Activated naive CD8-positive, alpha-beta T cell (primary cell): ENCODE measurements at regions not wholly inside any gene's neighbourhood (a gene's known extent, or its start where the extent isn't known, plus 50 kb on each side); places are given as distances from the start of the nearest gene placed in this dataset.
"Not testable (repeated sequence)": the region's sequence is repeated elsewhere in the genome, so short reads cannot be mapped to it uniquely, and the experiment has no call there.

ENCODE experiments used
- H3K27ac Mint-ChIP-seq: one replicate; pipeline ENCODE4 v1.8.0; 2021; ENCODE audit warnings: mixed read lengths
- H3K27me3 Mint-ChIP-seq: one replicate; pipeline ENCODE4 v1.8.0; 2021; ENCODE audit warnings: mixed read lengths
- H3K36me3 Mint-ChIP-seq: one replicate; pipeline ENCODE4 v1.8.0; 2021; ENCODE audit warnings: mixed read lengths
- H3K4me1 Mint-ChIP-seq: one replicate; pipeline ENCODE4 v1.8.0; 2021; ENCODE audit warnings: low read depth, mixed read lengths
- H3K4me3 Mint-ChIP-seq: one replicate; pipeline ENCODE4 v1.8.0; 2021; ENCODE audit warnings: mild to moderate bottlenecking, mixed read lengths
- H3K9me3 Mint-ChIP-seq: one replicate; pipeline ENCODE4 v1.8.0; 2021; ENCODE audit warnings: low read depth, mixed read lengths

GRCh38 chr1:89436856-89437255 lies 73.0 kb downstream of the GBP6 start:
- Mint-ChIP-seq H3K27me3 (no peaks in the 10 kb centered on the region), H3K9me3 (peaks cover 20% of the 10 kb centered on the region), H3K36me3 (peaks cover 7% of the 10 kb centered on the region), H3K27ac (no peak overlapping the region), H3K4me1 (peaks cover 4% of the 10 kb centered on the region), H3K4me3 (no peak overlapping the region)

DNA sequence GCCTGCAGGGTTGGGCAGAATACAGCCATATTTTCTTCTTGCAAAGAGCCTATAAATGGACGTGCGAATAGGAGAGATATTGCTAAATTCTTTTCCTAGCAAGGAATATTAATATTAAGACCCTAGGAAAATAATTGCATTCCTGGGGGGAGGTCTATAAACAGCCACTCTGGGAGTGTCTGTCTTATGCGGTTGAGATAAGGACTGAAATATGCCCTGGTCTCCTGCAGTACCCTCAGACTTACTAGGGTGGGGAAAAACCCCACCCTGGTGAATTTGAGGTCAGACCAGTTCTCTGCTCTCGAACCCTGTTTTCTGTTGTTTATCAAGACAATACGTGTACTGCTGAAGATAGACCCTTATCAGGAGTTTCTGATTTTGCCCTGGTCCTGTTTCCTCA lies 74.4 kb downstream of the GBP6 start:
- H3K4me3 Mint-ChIP-seq, H3K27ac Mint-ChIP-seq, H3K4me1 Mint-ChIP-seq, H3K27me3 Mint-ChIP-seq: not testable (repeated sequence)
- Mint-ChIP-seq H3K36me3 (peaks cover 10% of the 10 kb centered on the region), H3K9me3 (peaks cover 20% of the 10 kb centered on the region)

GRCh38 chr1:89440911-89441310 lies 77.1 kb downstream of the GBP6 start:
- H3K9me3 Mint-ChIP-seq = peaks cover 20% of the 10 kb centered on the region
- H3K36me3 Mint-ChIP-seq = peaks cover 10% of the 10 kb centered on the region
- no peak overlapping the region for H3K27ac Mint-ChIP-seq
- no peaks in the 10 kb centered on the region for H3K4me1 Mint-ChIP-seq
- H3K27me3 Mint-ChIP-seq = peaks cover 1% of the 10 kb centered on the region
- H3K4me3 Mint-ChIP-seq = no peak overlapping the region

DNA sequence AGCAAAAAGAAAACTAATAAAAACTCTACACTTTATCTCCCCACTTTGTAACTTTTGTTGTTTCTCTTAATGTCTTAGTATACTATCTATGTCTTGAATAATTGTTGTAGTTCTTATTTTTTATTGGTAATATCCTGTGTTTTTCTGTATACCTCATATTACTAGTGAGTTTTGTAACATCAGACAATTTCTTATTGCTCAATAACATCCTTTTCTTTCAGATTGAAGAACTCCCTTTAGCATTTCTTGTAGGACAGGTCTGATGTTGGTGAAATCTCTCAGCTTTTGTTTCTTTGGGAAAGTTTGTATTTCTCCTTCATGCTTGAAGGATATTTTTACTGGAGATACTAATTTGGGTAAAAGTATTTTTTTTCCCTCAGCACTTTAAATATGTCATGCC lies 79.8 kb upstream of the LRRC8B start:
- Mint-ChIP-seq H3K4me1 (peaks cover under 1% of the 10 kb centered on the region), H3K27me3 (peaks cover 8% of the 10 kb centered on the region), H3K9me3 (peaks cover 11% of the 10 kb centered on the region), H3K27ac (no peak overlapping the region), H3K4me3 (no peak overlapping the region), H3K36me3 (peaks cover 7% of the 10 kb centered on the region)

- Mint-ChIP-seq H3K27me3 (peaks cover 8% of the 10 kb centered on the region), H3K36me3 (no peaks in the 10 kb centered on the region), H3K4me3 (peak overlapping the region; percentile 70), H3K27ac (peak overlapping the region; percentile 95), H3K9me3 (no peaks in the 10 kb centered on the region), H3K4me1 (peaks cover 30% of the 10 kb centered on the region)
These were observed 73.6 kb upstream of the LRRC8B start for GRCh38 chr1:89451011-89451410.

- Mint-ChIP-seq H3K4me1 (peaks cover 30% of the 10 kb centered on the region), H3K27me3 (peaks cover 5% of the 10 kb centered on the region), H3K27ac (no peak overlapping the region), H3K9me3 (no peaks in the 10 kb centered on the region), H3K36me3 (peaks cover 3% of the 10 kb centered on the region), H3K4me3 (no peak overlapping the region)
These were observed 71.3 kb upstream of the LRRC8B start for GRCh38 chr1:89453123-89453972.

DNA sequence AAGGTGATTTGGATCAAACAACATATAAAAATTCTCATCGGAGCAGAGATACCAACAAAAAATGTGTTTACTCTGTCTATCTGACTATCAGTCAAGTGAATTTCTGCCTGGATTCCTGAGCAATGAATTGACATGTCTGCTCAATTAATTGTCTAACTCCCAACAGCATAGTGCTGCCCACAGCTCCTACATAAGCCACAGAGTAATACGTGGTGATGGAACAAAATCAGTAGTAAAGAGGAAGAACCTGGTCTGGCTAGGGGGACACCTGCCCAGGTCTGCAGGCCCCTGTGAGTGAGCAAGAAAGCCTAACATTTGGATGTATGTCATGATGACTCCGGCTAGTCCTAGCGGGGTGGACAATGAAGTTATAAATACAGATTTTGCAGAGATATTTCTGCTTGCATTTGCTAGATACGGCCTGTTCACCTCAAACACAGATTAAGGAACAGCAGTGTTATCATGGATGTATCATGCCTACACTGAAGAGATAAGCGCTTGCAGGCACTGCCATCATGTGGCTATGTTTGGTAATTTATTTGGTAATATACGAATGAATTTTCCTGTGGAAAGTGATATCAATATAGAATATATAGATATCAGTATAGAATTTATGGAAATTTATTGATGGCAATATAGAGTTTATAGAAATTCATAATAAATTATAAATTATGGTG lies 69.6 kb upstream of the LRRC8B start:
- Mint-ChIP-seq H3K4me1 (peaks cover 28% of the 10 kb centered on the region), H3K36me3 (peaks cover 4% of the 10 kb centered on the region), H3K27ac (no peak overlapping the region), H3K9me3 (no peaks in the 10 kb centered on the region), H3K27me3 (peaks cover 12% of the 10 kb centered on the region), H3K4me3 (no peak overlapping the region)

- Mint-ChIP-seq H3K36me3 (peaks cover 4% of the 10 kb centered on the region), H3K27me3 (peaks cover 26% of the 10 kb centered on the region), H3K4me3 (no peak overlapping the region), H3K27ac (no peak overlapping the region), H3K4me1 (peaks cover 12% of the 10 kb centered on the region), H3K9me3 (no peaks in the 10 kb centered on the region)
These were observed 67.6 kb upstream of the LRRC8B start for GRCh38 chr1:89457046-89457445.

DNA sequence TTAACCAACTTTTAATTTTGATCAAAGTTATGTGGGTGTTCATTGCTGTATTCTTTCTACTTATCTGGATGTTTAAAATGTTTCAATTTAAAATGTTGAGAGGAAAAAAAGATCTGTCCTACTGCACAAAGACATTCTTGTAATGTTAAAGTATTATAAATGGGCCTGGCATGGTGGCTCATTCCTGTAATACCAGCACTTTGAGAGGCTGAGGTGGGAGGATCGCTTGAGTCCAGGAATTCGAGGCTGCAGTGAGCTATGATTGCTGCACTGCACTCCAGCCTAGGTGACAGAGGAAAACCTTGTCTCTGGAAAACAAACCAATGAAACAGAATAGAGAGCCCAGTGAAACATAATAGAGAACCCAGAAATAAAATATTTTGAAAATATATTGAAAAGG lies 65.5 kb upstream of the LRRC8B start:
- H3K4me3 Mint-ChIP-seq = no peak overlapping the region
- H3K36me3 Mint-ChIP-seq = peaks cover 4% of the 10 kb centered on the region
- H3K27me3 Mint-ChIP-seq = peaks cover 37% of the 10 kb centered on the region
- H3K9me3 Mint-ChIP-seq = no peaks in the 10 kb centered on the region
- H3K27ac Mint-ChIP-seq = no peak overlapping the region
- peaks cover 17% of the 10 kb centered on the region for H3K4me1 Mint-ChIP-seq

DNA sequence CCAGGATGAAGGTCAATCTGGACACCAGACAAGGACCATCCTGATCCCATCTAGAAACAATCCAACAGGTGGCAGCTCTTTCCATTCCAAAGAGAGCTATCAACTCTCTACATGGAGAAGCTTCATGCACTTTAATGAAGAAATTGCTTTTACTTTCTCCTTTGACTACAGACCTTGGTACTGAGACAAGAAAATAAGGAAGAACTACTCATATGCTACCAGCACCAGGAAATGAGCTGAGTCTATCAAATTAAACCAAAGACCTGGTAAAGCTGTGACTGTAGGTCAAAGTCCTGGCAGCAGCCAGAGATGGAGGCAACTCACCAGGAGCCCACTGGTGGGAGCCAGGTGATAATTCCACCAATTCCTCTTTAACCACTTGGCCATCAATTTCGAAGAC lies 64.3 kb upstream of the LRRC8B start:
- peaks cover 41% of the 10 kb centered on the region for H3K27me3 Mint-ChIP-seq
- no peaks in the 10 kb centered on the region for H3K9me3 Mint-ChIP-seq
- H3K4me1 Mint-ChIP-seq = peaks cover 25% of the 10 kb centered on the region
- no peak overlapping the region for H3K27ac Mint-ChIP-seq
- H3K36me3 Mint-ChIP-seq = peaks cover 4% of the 10 kb centered on the region
- no peak overlapping the region for H3K4me3 Mint-ChIP-seq

DNA sequence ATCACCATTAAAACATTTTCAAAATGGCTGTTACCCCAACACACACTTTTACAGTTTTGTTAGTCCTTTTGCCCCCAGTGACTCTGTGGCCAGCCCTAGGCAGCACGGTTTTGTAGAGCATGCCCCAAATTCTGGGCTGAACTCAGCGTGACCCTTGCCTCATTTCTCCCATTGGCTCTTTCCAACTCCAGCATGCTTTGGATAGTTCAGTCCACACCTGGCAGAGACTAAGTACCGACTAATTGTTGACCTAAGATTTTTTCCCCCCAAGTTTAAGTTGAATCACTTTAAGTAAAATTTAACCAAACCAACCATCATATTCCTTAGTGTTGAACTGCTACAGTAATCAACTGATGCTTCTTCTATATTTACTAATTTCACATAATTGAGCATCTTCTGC lies 62.4 kb upstream of the LRRC8B start:
- no peak overlapping the region for H3K4me3 Mint-ChIP-seq
- H3K27ac Mint-ChIP-seq = no peak overlapping the region
- H3K36me3 Mint-ChIP-seq = peaks cover 4% of the 10 kb centered on the region
- peaks cover 45% of the 10 kb centered on the region for H3K27me3 Mint-ChIP-seq
- H3K9me3 Mint-ChIP-seq = no peaks in the 10 kb centered on the region
- H3K4me1 Mint-ChIP-seq = peaks cover 32% of the 10 kb centered on the region

DNA sequence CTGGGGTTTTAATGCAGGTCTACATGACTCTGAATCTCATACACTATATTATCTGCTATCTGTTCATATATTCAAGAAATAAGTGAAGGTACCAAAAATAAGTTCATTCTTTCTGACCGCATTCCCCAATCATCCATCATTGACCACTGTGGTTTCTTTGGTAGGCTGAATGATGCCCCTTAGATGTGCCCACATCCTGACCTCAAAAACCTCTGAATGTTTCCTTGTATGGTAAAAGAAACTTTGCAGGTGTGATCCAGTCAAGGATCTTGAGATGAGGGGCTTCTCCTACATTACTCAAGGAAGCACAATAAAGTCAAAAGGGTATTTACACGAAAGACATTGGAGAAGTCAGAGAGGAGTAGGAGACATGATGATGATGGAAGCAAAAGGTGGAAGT lies 60.6 kb upstream of the LRRC8B start:
- no peaks in the 10 kb centered on the region for H3K36me3 Mint-ChIP-seq
- H3K9me3 Mint-ChIP-seq = no peaks in the 10 kb centered on the region
- H3K27me3 Mint-ChIP-seq = peaks cover 42% of the 10 kb centered on the region
- H3K4me3 Mint-ChIP-seq = no peak overlapping the region
- peaks cover 32% of the 10 kb centered on the region for H3K4me1 Mint-ChIP-seq
- H3K27ac Mint-ChIP-seq = no peak overlapping the region

DNA sequence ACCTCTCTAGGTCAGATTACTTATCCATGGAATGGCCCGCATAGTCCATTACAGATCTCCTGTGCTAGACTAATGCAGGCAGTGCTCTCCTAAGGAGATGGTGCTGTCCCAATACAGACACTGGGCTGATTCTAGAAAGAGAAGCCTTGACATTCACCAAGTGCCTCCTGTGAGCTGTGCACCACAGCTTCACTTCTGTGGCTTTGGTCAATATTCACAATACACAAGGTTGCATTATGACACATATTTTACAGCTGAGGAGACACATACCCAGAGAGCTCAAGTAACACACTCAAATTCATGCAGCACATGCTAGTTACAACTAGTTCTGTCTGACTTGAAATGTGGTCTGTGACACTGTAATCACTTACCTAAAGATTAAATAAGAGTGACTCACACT lies 59.4 kb upstream of the LRRC8B start:
- Mint-ChIP-seq H3K4me1 (peaks cover 30% of the 10 kb centered on the region), H3K27ac (peak overlapping the region; percentile 24), H3K4me3 (no peak overlapping the region), H3K27me3 (peaks cover 36% of the 10 kb centered on the region), H3K9me3 (no peaks in the 10 kb centered on the region), H3K36me3 (no peaks in the 10 kb centered on the region)

GRCh38 chr1:89466307-89466930 lies 58.2 kb upstream of the LRRC8B start:
- no peaks in the 10 kb centered on the region for H3K9me3 Mint-ChIP-seq
- peaks cover 29% of the 10 kb centered on the region for H3K4me1 Mint-ChIP-seq
- no peak overlapping the region for H3K27ac Mint-ChIP-seq
- no peaks in the 10 kb centered on the region for H3K36me3 Mint-ChIP-seq
- peaks cover 29% of the 10 kb centered on the region for H3K27me3 Mint-ChIP-seq
- H3K4me3 Mint-ChIP-seq = no peak overlapping the region

DNA sequence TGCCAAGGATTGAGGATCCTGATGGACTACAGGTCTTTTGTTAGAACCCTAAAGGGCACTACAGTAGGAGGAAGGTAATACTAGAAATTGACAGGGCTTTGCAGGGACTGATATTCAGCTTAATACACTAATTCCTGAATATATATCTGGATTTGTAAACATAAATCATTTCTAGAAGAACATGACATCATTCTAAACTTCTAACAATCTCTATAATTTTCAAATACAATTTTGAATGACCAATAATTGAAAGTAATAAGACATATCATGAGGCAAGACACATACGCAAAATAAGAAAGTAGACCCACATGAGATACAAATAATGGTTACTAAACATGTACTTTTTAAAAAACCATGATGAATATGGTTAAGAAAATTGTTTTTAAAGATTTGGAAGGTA lies 52.4 kb upstream of the LRRC8B start:
- Mint-ChIP-seq H3K9me3 (peaks cover 3% of the 10 kb centered on the region), H3K4me1 (peaks cover 3% of the 10 kb centered on the region), H3K4me3 (no peak overlapping the region), H3K27me3 (peaks cover 3% of the 10 kb centered on the region), H3K27ac (no peak overlapping the region), H3K36me3 (peaks cover 10% of the 10 kb centered on the region)
